HepG2 (cell line): ENCODE measurements at regions not wholly inside any gene's neighbourhood (a gene's known extent, or its start where the extent isn't known, plus 50 kb on each side); places are given as distances from the start of the nearest gene placed in this dataset.

Experiments
- ATAC-seq: fragments of 200-7000 bp; cut with Tn5 transposase; 3 replicates; pipeline ENCODE4 v1.9.1; 2020; ENCODE audit warnings: mild to moderate bottlenecking, moderate library complexity
- BruUV-seq: library from RNA; stranded (reverse); fragments of 400-500 nt; replicated peaks from 2 replicates; lab custom pipeline; 2021; lab: Mats Ljungman, UMichigan
- CTCF ChIA-PET: fragments of 300-600 bp; formaldehyde crosslinking; extraction: SDS; loops from one replicate; lab custom pipeline; 2021; ENCODE audit warnings: low total read pairs, inconsistent platforms, low intra/inter-chr PET ratio; lab: Yijun Ruan, JAX
- POLR2A ChIA-PET: fragments of 350-600 bp; sonication (Branson Sonifier 250); formaldehyde crosslinking; loops from one replicate; lab custom pipeline; 2020; ENCODE audit warnings: antibody characterized with exemption, inconsistent platforms; lab: Yijun Ruan, JAX
- DNase-seq: peaks from one replicate; pipeline ENCODE4 v3.0.0-alpha.2; 2015; ENCODE audit warnings: low spot score
- FAIRE-seq: peaks from 3 replicates; lab custom pipeline; 2011; peaks lifted over from hg19 to GRCh38; lab: Jason Lieb, UNC
- H2AFZ ChIP-seq: one replicate; pipeline ENCODE4 v1.6.1; 2011; ENCODE audit warnings: low read length, inconsistent platforms
- H3K27ac ChIP-seq: fragments of 300-600 bp; 3 replicates; pipeline ENCODE4 v1.8.0; 2011; ENCODE audit warnings: mixed run types, mild to moderate bottlenecking, mixed read lengths, low read length, inconsistent platforms; ENCODE audit not compliant: insufficient read depth; ENCODE audit errors: extremely low read length
- H3K27me3 ChIP-seq, 2 experiments: fragments of 200-600 bp in 1 of 2; 2 replicates in 1 of 2; 3 replicates in 1 of 2; pipeline versions ENCODE4 v1.6.0 to v1.8.0; 2011; ENCODE audit warnings: low read length in 2 of 2, mild to moderate bottlenecking in 2 of 2, moderate library complexity in 2 of 2, inconsistent platforms in 1 of 2; ENCODE audit not compliant: insufficient read depth in 2 of 2, control insufficient read depth in 1 of 2
- H3K36me3 ChIP-seq, 2 experiments: fragments of 200-600 bp in 1 of 2; replicated peaks in 1 of 2; 2 replicates in 1 of 2; 3 replicates in 1 of 2; pipeline versions ENCODE4 v1.5.1 to v1.8.0; 2011; ENCODE audit warnings: low read length in 2 of 2, inconsistent platforms in 1 of 2; ENCODE audit not compliant: insufficient read depth in 2 of 2, control insufficient read depth in 1 of 2
- H3K4me1 ChIP-seq: 2 replicates; pipeline ENCODE4 v1.5.1; 2012; ENCODE audit warnings: low read length, inconsistent platforms; ENCODE audit not compliant: insufficient read depth
- H3K4me2 ChIP-seq: 2 replicates; pipeline ENCODE4 v1.6.0; 2011; ENCODE audit warnings: low read depth, low read length, inconsistent platforms
- H3K4me3 ChIP-seq, 3 experiments: fragments of 200-600 bp in 1 of 3; sonication (generic), shearing (Covaris generic) in 1 of 3; replicated peaks in 1 of 3; 2 replicates each; pipeline ENCODE4 v1.5.1; 2011 to 2016; ENCODE audit warnings: low read length in 3 of 3, inconsistent platforms in 2 of 3, low read depth in 2 of 3, mild to moderate bottlenecking in 2 of 3, control low read depth in 1 of 3, mixed read lengths in 1 of 3; ENCODE audit not compliant: insufficient read depth in 1 of 3
- H3K79me2 ChIP-seq: one replicate; pipeline ENCODE4 v1.6.1; 2011; ENCODE audit warnings: low read length, inconsistent platforms; ENCODE audit not compliant: insufficient read depth
- H3K9ac ChIP-seq: 2 replicates; pipeline ENCODE4 v1.6.0; 2011; ENCODE audit warnings: mild to moderate bottlenecking, low read depth, low read length, inconsistent platforms; ENCODE audit not compliant: insufficient read depth
- H3K9me3 ChIP-seq: 2 replicates; pipeline ENCODE4 v1.5.1; 2012; ENCODE audit warnings: mild to moderate bottlenecking, low read length
- H4K20me1 ChIP-seq: 2 replicates; pipeline ENCODE4 v1.6.0; 2011; ENCODE audit warnings: inconsistent platforms, mild to moderate bottlenecking, low read length, moderate library complexity; ENCODE audit not compliant: insufficient read depth
- CENPX ChIP-seq: sonication (generic); formaldehyde crosslinking; IDR thresholded peaks from 2 replicates; pipeline ENCODE4 v1.9.0; 2021; ENCODE audit warnings: mild to moderate bottlenecking, missing genetic modification reagents, moderate library complexity
- MTERF4 ChIP-seq: sonication (generic); formaldehyde crosslinking; IDR thresholded peaks from 2 replicates; pipeline ENCODE4 v1.8.0; 2023; ENCODE audit warnings: mild to moderate bottlenecking, missing genetic modification reagents
- NCOA1 ChIP-seq: sonication (generic); formaldehyde crosslinking; IDR thresholded peaks from 2 replicates; pipeline ENCODE4 v1.9.0; 2021; ENCODE audit warnings: missing genetic modification reagents
- NCOA2 ChIP-seq: sonication (generic); formaldehyde crosslinking; IDR thresholded peaks from 2 replicates; pipeline ENCODE4 v1.8.0; 2022; ENCODE audit warnings: inconsistent platforms
- RELA ChIP-seq: sonication (generic); formaldehyde crosslinking; IDR thresholded peaks from 2 replicates; pipeline ENCODE4 v1.4.0; 2020; ENCODE audit warnings: missing genetic modification reagents
- RERE ChIP-seq: IDR thresholded peaks from 2 replicates; pipeline ENCODE4 v1.6.1; 2016; ENCODE audit warnings: low read depth, missing genetic modification reagents, missing compliant biosample characterization
- ZBTB43 ChIP-seq: sonication (generic); formaldehyde crosslinking; conservative IDR thresholded peaks from 2 replicates; pipeline ENCODE4 v1.4.0; 2020; ENCODE audit warnings: missing genetic modification reagents
- ZBTB44 ChIP-seq: sonication (generic); formaldehyde crosslinking; IDR thresholded peaks from 2 replicates; pipeline ENCODE4 v1.4.0; 2020; ENCODE audit warnings: missing genetic modification reagents
- ZNF230 ChIP-seq: sonication (generic); formaldehyde crosslinking; IDR thresholded peaks from 2 replicates; pipeline ENCODE4 v1.4.0; 2020; ENCODE audit warnings: mild to moderate bottlenecking, missing genetic modification reagents
- ZNF296 ChIP-seq: sonication (generic); formaldehyde crosslinking; conservative IDR thresholded peaks from 2 replicates; pipeline ENCODE4 v1.5.0; 2020; ENCODE audit warnings: mild to moderate bottlenecking, missing genetic modification reagents
- ZNF547 ChIP-seq: sonication (generic); formaldehyde crosslinking; IDR thresholded peaks from 2 replicates; pipeline ENCODE4 v1.5.1; 2020; ENCODE audit warnings: mild to moderate bottlenecking, missing genetic modification reagents
- ZNF558 ChIP-seq: sonication (generic); formaldehyde crosslinking; IDR thresholded peaks from 2 replicates; pipeline ENCODE4 v1.9.0; 2022; ENCODE audit warnings: mild to moderate bottlenecking, missing genetic modification reagents, borderline replicate concordance
- ZNF777 ChIP-seq: sonication (generic); formaldehyde crosslinking; IDR thresholded peaks from 2 replicates; pipeline ENCODE4 v1.4.0; 2020; ENCODE audit warnings: missing genetic modification reagents
- ZNF788 ChIP-seq: sonication (generic); formaldehyde crosslinking; IDR thresholded peaks from 2 replicates; pipeline ENCODE4 v1.5.0; 2020; ENCODE audit warnings: mild to moderate bottlenecking, missing genetic modification reagents, borderline replicate concordance
- ZNF83 ChIP-seq: sonication (generic); formaldehyde crosslinking; IDR thresholded peaks from 2 replicates; pipeline ENCODE4 v1.4.0; 2020; ENCODE audit warnings: missing genetic modification reagents, mild to moderate bottlenecking, borderline replicate concordance
- in situ Hi-C: cut with HindIII; loops from 2 replicates; pipeline ENCODE4 v1.10.0; 2017; ENCODE audit warnings: low pct_unique_long_range_greater_than_20kb; ENCODE audit not compliant: extremely low pct_ligation_motif_present
- intact Hi-C: fragments of 100-400 bp; cut with micrococcal nuclease; formaldehyde crosslinking; loops from one replicate; pipeline ENCODE4 v1.10.0; 2022; ENCODE audit not compliant: unreplicated experiment

- POLR2A ChIA-PET: no interaction called here
- TF ChIP-seq RERE (CRISPR knock-in tag): no peak
- TF ChIP-seq MTERF4: no peak
- TF ChIP-seq ZNF788 (CRISPR knock-in tag): no peak
- no peak for TF ChIP-seq ZBTB44 (CRISPR knock-in tag)
- no peak for TF ChIP-seq ZNF83 (CRISPR knock-in tag)
- TF ChIP-seq ZNF777 (CRISPR knock-in tag): no peak
- no peak for TF ChIP-seq CENPX (CRISPR knock-in tag)
- TF ChIP-seq RELA (CRISPR knock-in tag): no peak
- no peak for TF ChIP-seq NCOA2 (CRISPR knock-in tag)
- no peak for TF ChIP-seq NCOA1 (CRISPR knock-in tag)
- no peak for TF ChIP-seq ZNF547
- no peak for TF ChIP-seq ZBTB43 (CRISPR knock-in tag)
- no peak for TF ChIP-seq ZNF558 (CRISPR knock-in tag)
- no peak for TF ChIP-seq ZNF230 (CRISPR knock-in tag)
- no peak for TF ChIP-seq ZNF296 (CRISPR knock-in tag)
- H3K4me1 ChIP-seq: no peaks in the 10 kb centered on the region
- BruUV-seq: no TSS peak
- H3K79me2 ChIP-seq: no peaks in the 10 kb centered on the region
- FAIRE-seq (no peak), ATAC-seq (no peak), DNase-seq (no peak)
- no peaks in the 10 kb centered on the region for H3K27me3 ChIP-seq
- H3K9me3 ChIP-seq: no peaks in the 10 kb centered on the region
- no peaks in the 10 kb centered on the region for H3K36me3 ChIP-seq
- H3K27ac ChIP-seq: no peak overlapping the region
- no peaks in the 10 kb centered on the region for H4K20me1 ChIP-seq
- intact Hi-C loops (no loop called here), in situ Hi-C loops (no loop called here)
- H2AFZ ChIP-seq: no peak overlapping the region
- CTCF ChIA-PET: no interaction called here
- no peak overlapping the region for H3K4me3 ChIP-seq
- no peak overlapping the region for H3K9ac ChIP-seq
- no peak overlapping the region for H3K4me2 ChIP-seq
Observed at GRCh38 chr2:155692856-155693255, 639.7 kb downstream of the NR4A2 start.
